Keratinocyte (primary cell): ENCODE measurements at regions not wholly inside any gene's neighbourhood (a gene's known extent, or its start where the extent isn't known, plus 50 kb on each side); places are given as distances from the start of the nearest gene placed in this dataset.
A peak's percentile ranks its signal among the peaks of the same experiment; 100 is the strongest.

Source experiments
- DNase-seq: peaks from one replicate; pipeline ENCODE4 v3.0.0-alpha.2; 2011; ENCODE audit warnings: low read depth, missing footprints, low spot score
- FAIRE-seq: peaks from 2 replicates; lab custom pipeline; 2011; peaks lifted over from hg19 to GRCh38; lab: Jason Lieb, UNC
- H2AFZ ChIP-seq: 2 replicates; pipeline ENCODE4 v1.6.0; 2012; ENCODE audit warnings: low read length, control low read depth, inconsistent platforms; ENCODE audit not compliant: control insufficient read depth
- H3K27ac ChIP-seq: 2 replicates; pipeline ENCODE4 v1.5.1; 2011; ENCODE audit warnings: low read length; ENCODE audit not compliant: control insufficient read depth, insufficient read depth
- H3K27me3 ChIP-seq: 3 replicates; pipeline ENCODE4 v1.6.0; 2011; ENCODE audit warnings: low read length; ENCODE audit not compliant: control insufficient read depth, insufficient read depth; ENCODE audit errors: extremely low read depth
- H3K36me3 ChIP-seq, 2 experiments: 2 replicates in 1 of 2; 3 replicates in 1 of 2; pipeline ENCODE4 v1.5.1; 2011; ENCODE audit warnings: low read length in 2 of 2, mild to moderate bottlenecking in 1 of 2; ENCODE audit not compliant: control insufficient read depth in 2 of 2, insufficient read depth in 2 of 2; ENCODE audit errors: extremely low read depth in 1 of 2
- H3K4me1 ChIP-seq: 3 replicates; pipeline ENCODE4 v1.5.1; 2011; ENCODE audit warnings: low read length; ENCODE audit not compliant: control insufficient read depth, insufficient read depth; ENCODE audit errors: extremely low read depth
- H3K4me2 ChIP-seq: 3 replicates; pipeline ENCODE4 v1.6.0; 2011; ENCODE audit warnings: low read depth, low read length; ENCODE audit not compliant: control insufficient read depth, insufficient read depth; ENCODE audit errors: extremely low read depth
- H3K4me3 ChIP-seq, 3 experiments: fragments of 200-600 bp in 1 of 3; sonication (generic) in 1 of 3; 2 replicates in 2 of 3; 3 replicates in 1 of 3; pipeline ENCODE4 v1.5.1; 2011 to 2016; ENCODE audit warnings: low read length in 3 of 3, mild to moderate bottlenecking in 3 of 3, control low read depth in 2 of 3, inconsistent platforms in 1 of 3, low read depth in 1 of 3, mixed read lengths in 1 of 3, mixed run types in 1 of 3, moderate library complexity in 1 of 3; ENCODE audit not compliant: control insufficient read depth in 2 of 3, insufficient read depth in 2 of 3; ENCODE audit errors: extremely low read depth in 1 of 3
- H3K79me2 ChIP-seq: 2 replicates; pipeline ENCODE4 v1.6.0; 2012; ENCODE audit warnings: low read length; ENCODE audit not compliant: control insufficient read depth, insufficient read depth
- H3K9ac ChIP-seq: 3 replicates; pipeline ENCODE4 v1.6.0; 2011; ENCODE audit warnings: low read length; ENCODE audit not compliant: control insufficient read depth, insufficient read depth; ENCODE audit errors: extremely low read depth
- H3K9me1 ChIP-seq: 3 replicates; pipeline ENCODE4 v1.6.0; 2011; ENCODE audit warnings: low read length; ENCODE audit not compliant: control insufficient read depth, insufficient read depth; ENCODE audit errors: extremely low read depth
- H3K9me3 ChIP-seq: 2 replicates; pipeline ENCODE4 v1.5.1; 2012; ENCODE audit warnings: low read depth, low read length; ENCODE audit not compliant: control insufficient read depth
- H4K20me1 ChIP-seq: 3 replicates; pipeline ENCODE4 v1.6.0; 2011; ENCODE audit warnings: low read length; ENCODE audit not compliant: control insufficient read depth, insufficient read depth; ENCODE audit errors: extremely low read depth
- EZH2 ChIP-seq: IDR thresholded peaks from one replicate; pipeline ENCODE4 v1.6.1; 2012; ENCODE audit warnings: inconsistent platforms, mild to moderate bottlenecking, low read length, moderate library complexity
- dilution Hi-C: fragments of 300-500 bp; cut with MboI; formaldehyde crosslinking; loops from one replicate; pipeline ENCODE4 v1.7.0; 2020; ENCODE audit warnings: low sequenced_read_pairs; ENCODE audit not compliant: extremely low pct_ligation_motif_present
- TF ChIP-seq, protein P1 (sequence below), 3 experiments: IDR thresholded peaks in 1 of 3; conservative IDR thresholded peaks in 1 of 3; optimal IDR thresholded peaks in 1 of 3; 2 replicates in 2 of 3; 3 replicates in 1 of 3; pipeline versions ENCODE3 to v1.5.1; 2011; ENCODE audit warnings: low read length in 3 of 3, mild to moderate bottlenecking in 3 of 3, moderate library complexity in 2 of 3, control low read depth in 1 of 3, inconsistent platforms in 1 of 3; ENCODE audit not compliant: insufficient read depth in 2 of 3; ENCODE audit errors: extremely low read depth in 1 of 3

DNA sequence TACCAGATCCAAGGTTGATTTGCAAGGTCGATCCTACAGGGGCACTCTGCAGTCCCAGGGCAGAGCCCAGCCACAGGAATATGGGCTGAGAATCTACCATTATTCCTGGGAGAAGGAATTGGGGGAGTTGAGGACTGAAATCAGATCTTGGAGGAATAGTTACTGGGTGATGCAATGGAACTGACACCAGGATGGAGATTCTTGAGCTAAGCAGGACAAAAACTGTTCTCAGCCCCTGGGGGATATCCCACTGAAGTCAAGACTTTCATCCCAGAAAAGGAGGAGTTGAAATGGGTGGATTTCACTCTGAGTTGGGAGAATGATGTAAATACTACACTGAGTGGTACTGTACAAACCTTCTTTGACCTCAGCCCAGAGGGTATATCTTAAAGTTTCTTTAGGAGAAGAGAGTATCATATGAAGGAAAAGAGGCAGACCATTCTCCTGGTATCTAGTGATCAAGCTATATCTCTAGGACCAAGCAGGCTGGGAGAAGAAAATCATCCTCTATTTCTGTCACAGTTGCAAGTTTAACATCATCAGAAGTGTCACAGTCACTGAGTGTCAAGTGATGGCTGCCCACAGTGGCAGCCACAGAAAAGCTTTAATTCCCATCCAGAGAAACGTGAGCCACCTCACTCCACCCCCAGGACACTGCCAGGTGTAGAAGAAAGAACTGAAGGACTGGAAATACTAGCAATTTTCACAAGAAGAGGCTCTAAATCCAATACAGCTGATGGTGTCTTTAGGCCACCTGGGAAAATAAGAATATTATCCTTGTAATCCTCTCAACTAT lies 181.9 kb downstream of the NUAK1 start:
- FAIRE-seq, result no peak
- no peaks in the 10 kb centered on the region for H3K9me3 ChIP-seq
- TF ChIP-seq EZH2, result no peak
- TF ChIP-seq, protein P1, sequence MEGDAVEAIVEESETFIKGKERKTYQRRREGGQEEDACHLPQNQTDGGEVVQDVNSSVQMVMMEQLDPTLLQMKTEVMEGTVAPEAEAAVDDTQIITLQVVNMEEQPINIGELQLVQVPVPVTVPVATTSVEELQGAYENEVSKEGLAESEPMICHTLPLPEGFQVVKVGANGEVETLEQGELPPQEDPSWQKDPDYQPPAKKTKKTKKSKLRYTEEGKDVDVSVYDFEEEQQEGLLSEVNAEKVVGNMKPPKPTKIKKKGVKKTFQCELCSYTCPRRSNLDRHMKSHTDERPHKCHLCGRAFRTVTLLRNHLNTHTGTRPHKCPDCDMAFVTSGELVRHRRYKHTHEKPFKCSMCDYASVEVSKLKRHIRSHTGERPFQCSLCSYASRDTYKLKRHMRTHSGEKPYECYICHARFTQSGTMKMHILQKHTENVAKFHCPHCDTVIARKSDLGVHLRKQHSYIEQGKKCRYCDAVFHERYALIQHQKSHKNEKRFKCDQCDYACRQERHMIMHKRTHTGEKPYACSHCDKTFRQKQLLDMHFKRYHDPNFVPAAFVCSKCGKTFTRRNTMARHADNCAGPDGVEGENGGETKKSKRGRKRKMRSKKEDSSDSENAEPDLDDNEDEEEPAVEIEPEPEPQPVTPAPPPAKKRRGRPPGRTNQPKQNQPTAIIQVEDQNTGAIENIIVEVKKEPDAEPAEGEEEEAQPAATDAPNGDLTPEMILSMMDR (optimal IDR thresholded peaks at IDR 0.05 in 1 of 3, IDR thresholded peaks at IDR 0.05 in 1 of 3, conservative IDR thresholded peaks at IDR 0.05 in 1 of 3; ENCODE audit: extremely low read depth in 1 of 3, insufficient read depth in 2 of 3, low read length in 3 of 3), result no peak

DNA sequence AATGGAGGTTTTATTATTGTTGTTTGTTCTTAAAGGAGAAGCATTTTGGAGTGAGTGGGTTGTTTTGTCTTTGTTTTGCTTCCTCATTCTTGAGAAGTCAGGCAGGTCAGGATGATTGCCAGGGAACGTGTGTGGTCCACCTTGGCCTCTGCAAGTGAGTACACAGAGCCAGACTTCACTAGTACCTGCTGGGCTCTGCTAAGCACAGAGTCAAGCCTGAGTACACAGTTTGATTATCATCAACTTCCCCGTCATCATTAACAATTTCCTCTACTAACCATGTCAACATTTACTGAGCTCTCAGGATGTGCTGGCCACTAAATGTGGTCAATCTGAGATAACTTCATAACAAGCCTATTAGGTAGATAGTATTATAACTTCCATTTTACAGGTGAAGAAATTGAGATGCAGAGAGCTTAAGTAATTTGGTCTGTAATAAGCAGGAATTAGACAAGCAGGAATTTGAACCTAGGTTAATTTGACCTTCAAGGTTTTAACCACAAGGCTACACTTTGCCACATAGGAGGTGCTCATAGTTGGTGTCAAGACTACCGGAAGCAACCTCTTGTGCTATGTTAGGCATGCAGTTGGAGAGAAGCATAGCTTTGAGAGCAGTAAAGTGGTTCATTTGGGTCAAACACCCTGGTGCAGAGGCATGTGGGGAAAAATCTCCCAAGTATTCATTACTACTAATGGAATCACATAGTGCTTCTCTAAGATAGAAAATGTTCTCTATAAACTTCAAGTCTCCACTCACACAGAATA lies 178.3 kb downstream of the NUAK1 start:
- TF ChIP-seq, protein P1 (optimal IDR thresholded peaks at IDR 0.05 in 1 of 3, IDR thresholded peaks at IDR 0.05 in 1 of 3, conservative IDR thresholded peaks at IDR 0.05 in 1 of 3; ENCODE audit: extremely low read depth in 1 of 3, insufficient read depth in 2 of 3, low read length in 3 of 3), result no peak
- TF ChIP-seq EZH2, result no peak
- Histone ChIP-seq H3K4me3 (no peak overlapping the region), H3K9ac (no peak overlapping the region), H3K4me1 (peaks cover 22% of the 10 kb centered on the region), H3K9me3 (no peaks in the 10 kb centered on the region), H3K9me1 (no peaks in the 10 kb centered on the region), H3K36me3 (no peaks in the 10 kb centered on the region), H3K27ac (no peak overlapping the region), H3K27me3 (no peaks in the 10 kb centered on the region), H2AFZ (peak overlapping the region; percentile 7), H3K79me2 (no peaks in the 10 kb centered on the region), H4K20me1 (no peaks in the 10 kb centered on the region), H3K4me2 (no peak overlapping the region)
- DNase-seq, result no peak
- dilution Hi-C loops, result no loop called here
- FAIRE-seq, result peak; percentile 83

More for the DNA sequence above, 181.9 kb downstream of the NUAK1 start:
- H4K20me1 ChIP-seq, result no peaks in the 10 kb centered on the region
- H3K4me1 ChIP-seq, result peaks cover 31% of the 10 kb centered on the region
- no peak for DNase-seq
- H3K9ac ChIP-seq, result no peak overlapping the region
- H3K4me3 ChIP-seq, result no peak overlapping the region
- H3K36me3 ChIP-seq, result no peaks in the 10 kb centered on the region
- no peaks in the 10 kb centered on the region for H3K79me2 ChIP-seq
- dilution Hi-C loops, result no loop called here
- H3K27me3 ChIP-seq, result no peaks in the 10 kb centered on the region
- no peaks in the 10 kb centered on the region for H3K9me1 ChIP-seq
- H2AFZ ChIP-seq, result no peak overlapping the region
- H3K27ac ChIP-seq, result no peak overlapping the region
- no peak overlapping the region for H3K4me2 ChIP-seq
